Fibroblast of skin of right biceps (primary cell): ENCODE measurements at regions not wholly inside any gene's neighbourhood (a gene's known extent, or its start where the extent isn't known, plus 50 kb on each side); places are given as distances from the start of the nearest gene placed in this dataset.
A peak's percentile ranks its signal among the peaks of the same experiment; 100 is the strongest.

Source experiments
- DNase-seq: peaks from one replicate; pipeline ENCODE4 v3.0.0-alpha.2; 2013

GRCh38 chr20:7355051-7355450, 585.2 kb downstream of the HAO1 start:
- DNase-seq = no peak

GRCh38 chr20:7358670-7359069, 581.6 kb downstream of the HAO1 start:
- no peak for DNase-seq

GRCh38 chr20:7359739-7360138, 580.5 kb downstream of the HAO1 start:
- no peak for DNase-seq

- DNase-seq = no peak
Measured at GRCh38 chr20:7361321-7361720, 578.9 kb downstream of the HAO1 start.

- no peak for DNase-seq
Measured at GRCh38 chr20:7361931-7362330, 578.3 kb downstream of the HAO1 start.

- DNase-seq = no peak
Measured at GRCh38 chr20:7362601-7363000, 577.7 kb downstream of the HAO1 start.

- no peak for DNase-seq
Measured at GRCh38 chr20:7366189-7366588, 574.1 kb downstream of the HAO1 start.

- no peak for DNase-seq
Measured at GRCh38 chr20:7371518-7372163, 568.6 kb downstream of the HAO1 start.

GRCh38 chr20:7375905-7376304, 564.4 kb downstream of the HAO1 start:
- DNase-seq = peak; percentile 22

- peak; percentile 33 for DNase-seq
Measured at GRCh38 chr20:7378864-7379605, 561.2 kb downstream of the HAO1 start.

- DNase-seq = peak; percentile 78
Measured at GRCh38 chr20:7379621-7380220, 560.5 kb downstream of the HAO1 start.

GRCh38 chr20:7383216-7383615, 557.0 kb downstream of the HAO1 start:
- no peak for DNase-seq

GRCh38 chr20:7387638-7388193, 552.5 kb downstream of the HAO1 start:
- no peak for DNase-seq

- peak; percentile 54 for DNase-seq
Measured at GRCh38 chr20:7389216-7389615, 551.0 kb downstream of the HAO1 start.

GRCh38 chr20:7392542-7393206, 547.6 kb downstream of the HAO1 start:
- DNase-seq = peak; percentile 42

- DNase-seq = no peak
Measured at GRCh38 chr20:7399114-7399513, 541.1 kb downstream of the HAO1 start.

- DNase-seq = no peak
Measured at GRCh38 chr20:7399575-7399974, 540.7 kb downstream of the HAO1 start.

GRCh38 chr20:7406671-7407070, 533.6 kb downstream of the HAO1 start:
- no peak for DNase-seq

- no peak for DNase-seq
Measured at GRCh38 chr20:7410150-7410549, 530.1 kb downstream of the HAO1 start.

- DNase-seq = no peak
Measured at GRCh38 chr20:7411075-7411474, 529.2 kb downstream of the HAO1 start.

GRCh38 chr20:7415427-7415826, 524.8 kb downstream of the HAO1 start:
- DNase-seq = no peak

GRCh38 chr20:7416382-7416781, 523.9 kb downstream of the HAO1 start:
- DNase-seq = no peak

- no peak for DNase-seq
Measured at GRCh38 chr20:7420345-7420744, 519.9 kb downstream of the HAO1 start.
